H9 (cell line): ENCODE measurements at regions not wholly inside any gene's neighbourhood (a gene's known extent, or its start where the extent isn't known, plus 50 kb on each side); places are given as distances from the start of the nearest gene placed in this dataset.

Experiments used
- DNase-seq: peaks from one replicate; pipeline ENCODE4 v3.0.0-alpha.2; 2017
- H2AFZ ChIP-seq: one replicate; pipeline ENCODE4 v1.6.1; 2013; ENCODE audit warnings: mild to moderate bottlenecking, low read length, control low read depth, moderate library complexity
- H2AK5ac ChIP-seq: 2 replicates; pipeline ENCODE4 v1.6.1; 2013; ENCODE audit warnings: low read length, control low read depth, mixed read lengths; ENCODE audit not compliant: insufficient read length
- H2BK120ac ChIP-seq: one replicate; pipeline ENCODE4 v1.6.1; 2013; ENCODE audit warnings: low read depth, mild to moderate bottlenecking, low read length, control low read depth, inconsistent platforms; ENCODE audit not compliant: poor library complexity, severe bottlenecking
- H2BK12ac ChIP-seq: 2 replicates; pipeline ENCODE4 v1.6.1; 2013; ENCODE audit warnings: low read length, control low read depth, mixed read lengths, low read depth; ENCODE audit not compliant: insufficient read length
- H2BK15ac ChIP-seq: 2 replicates; pipeline ENCODE4 v1.6.1; 2013; ENCODE audit warnings: low read depth, low read length, control low read depth
- H2BK20ac ChIP-seq: one replicate; pipeline ENCODE4 v1.6.1; 2013; ENCODE audit warnings: low read depth, mild to moderate bottlenecking, low read length, control low read depth, inconsistent platforms; ENCODE audit not compliant: poor library complexity, severe bottlenecking
- H2BK5ac ChIP-seq: 2 replicates; pipeline ENCODE4 v1.6.1; 2013; ENCODE audit warnings: low read length, control low read depth, mixed read lengths; ENCODE audit not compliant: insufficient read length
- H3K14ac ChIP-seq: 2 replicates; pipeline ENCODE4 v1.6.1; 2013; ENCODE audit warnings: low read length, control low read depth; ENCODE audit not compliant: insufficient read depth
- H3K18ac ChIP-seq: 2 replicates; pipeline ENCODE4 v1.6.1; 2013; ENCODE audit warnings: low read depth, mild to moderate bottlenecking, mixed read lengths, low read length, control low read depth; ENCODE audit not compliant: insufficient read length
- H3K23ac ChIP-seq: 2 replicates; pipeline ENCODE4 v1.6.1; 2013; ENCODE audit warnings: low read length, control low read depth, mixed read lengths, low read depth; ENCODE audit not compliant: insufficient read length
- H3K23me2 ChIP-seq: 2 replicates; pipeline ENCODE4 v1.6.1; 2013; ENCODE audit warnings: low read depth, mild to moderate bottlenecking, mixed read lengths, low read length, control low read depth; ENCODE audit not compliant: insufficient read length, poor library complexity, severe bottlenecking
- H3K27ac ChIP-seq: 2 replicates; pipeline ENCODE4 v1.5.1; 2013; ENCODE audit warnings: low read length, control low read depth, mixed read lengths, low read depth; ENCODE audit not compliant: insufficient read length
- H3K27me3 ChIP-seq: 2 replicates; pipeline ENCODE4 v1.6.1; 2013; ENCODE audit warnings: low read length, control low read depth, inconsistent platforms; ENCODE audit not compliant: insufficient read depth
- H3K4ac ChIP-seq: 2 replicates; pipeline ENCODE4 v1.6.1; 2013; ENCODE audit warnings: low read depth, mild to moderate bottlenecking, control low read depth, inconsistent platforms, low read length, moderate library complexity
- H3K4me1 ChIP-seq: 2 replicates; pipeline ENCODE4 v1.6.1; 2013; ENCODE audit warnings: low read length, control low read depth, inconsistent platforms; ENCODE audit not compliant: insufficient read depth
- H3K4me2 ChIP-seq: 2 replicates; pipeline ENCODE4 v1.6.1; 2013; ENCODE audit warnings: low read length, control low read depth, mixed read lengths; ENCODE audit not compliant: insufficient read length, insufficient read depth
- H3K56ac ChIP-seq: 2 replicates; pipeline ENCODE4 v1.6.1; 2013; ENCODE audit warnings: low read depth, mild to moderate bottlenecking, mixed read lengths, low read length, control low read depth; ENCODE audit not compliant: insufficient read length
- H3K79me1 ChIP-seq: 2 replicates; pipeline ENCODE4 v1.6.1; 2013; ENCODE audit warnings: low read depth, mild to moderate bottlenecking, moderate library complexity, low read length, control low read depth, inconsistent platforms; ENCODE audit not compliant: insufficient read depth, poor library complexity, severe bottlenecking
- H3K79me2 ChIP-seq: 2 replicates; pipeline ENCODE4 v1.6.1; 2013; ENCODE audit warnings: low read length, control low read depth, inconsistent platforms; ENCODE audit not compliant: insufficient read depth
- H3K9ac ChIP-seq: 2 replicates; pipeline ENCODE4 v1.6.1; 2013; ENCODE audit warnings: low read length, control low read depth, mixed read lengths; ENCODE audit not compliant: insufficient read length; ENCODE audit errors: extremely low read depth
- H3K9me3 ChIP-seq: one replicate; pipeline ENCODE4 v1.6.1; 2013; ENCODE audit warnings: low read depth, low read length, inconsistent platforms; ENCODE audit not compliant: control insufficient read depth
- H3T11ph ChIP-seq: one replicate; pipeline ENCODE4 v1.6.1; 2013; ENCODE audit warnings: mild to moderate bottlenecking, low read length, control low read depth, inconsistent platforms
- H4K20me1 ChIP-seq: one replicate; pipeline ENCODE4 v1.6.1; 2013; ENCODE audit not compliant: control insufficient read depth, insufficient read length, insufficient read depth
- H4K5ac ChIP-seq: 2 replicates; pipeline ENCODE4 v1.6.1; 2013; ENCODE audit warnings: low read depth, mild to moderate bottlenecking, mixed read lengths, low read length, control low read depth; ENCODE audit not compliant: insufficient read length
- H4K8ac ChIP-seq: replicated peaks from 2 replicates; pipeline ENCODE4 v1.6.1; 2013; ENCODE audit warnings: low read length, control low read depth, mixed read lengths, low read depth; ENCODE audit not compliant: insufficient read length
- H4K91ac ChIP-seq: 2 replicates; pipeline ENCODE4 v1.6.1; 2013; ENCODE audit warnings: low read depth, mild to moderate bottlenecking, moderate library complexity, mixed read lengths, low read length, control low read depth; ENCODE audit not compliant: insufficient read length
- H3K27ac Mint-ChIP-seq, 3 experiments: 2 replicates in 2 of 3; 3 replicates in 1 of 3; pipeline ENCODE4 v1.8.0; 2020 to 2021; ENCODE audit warnings: mixed read lengths in 3 of 3, mild to moderate bottlenecking in 1 of 3, moderate library complexity in 1 of 3
- H3K27me3 Mint-ChIP-seq: 2 replicates; pipeline ENCODE4 v1.8.0; 2021; ENCODE audit warnings: low read depth, mild to moderate bottlenecking, moderate library complexity, mixed read lengths
- H3K36me3 Mint-ChIP-seq, 3 experiments: 2 replicates in 2 of 3; 3 replicates in 1 of 3; pipeline ENCODE4 v1.8.0; 2020 to 2021; ENCODE audit warnings: low read depth in 3 of 3, mixed read lengths in 3 of 3; ENCODE audit not compliant: insufficient read depth in 1 of 3
- H3K4me1 Mint-ChIP-seq, 2 experiments: 2 replicates each; pipeline ENCODE4 v1.8.0; 2020; ENCODE audit warnings: mixed read lengths in 2 of 2
- H3K4me3 Mint-ChIP-seq, 2 experiments: 2 replicates in 1 of 2; 3 replicates in 1 of 2; pipeline ENCODE4 v1.8.0; 2020 to 2021; ENCODE audit warnings: mild to moderate bottlenecking in 2 of 2, mixed read lengths in 2 of 2, moderate library complexity in 1 of 2
- H3K9me3 Mint-ChIP-seq, 2 experiments: 2 replicates in 1 of 2; 3 replicates in 1 of 2; pipeline ENCODE4 v1.8.0; 2020; ENCODE audit warnings: mild to moderate bottlenecking in 2 of 2, mixed read lengths in 2 of 2, moderate library complexity in 1 of 2
- CTCF ChIP-seq: fragments of 200-600 bp; sonication (generic); conservative IDR thresholded peaks from 3 replicates; pipeline ENCODE4 v1.8.0; 2021; ENCODE audit warnings: antibody characterized with exemption, mild to moderate bottlenecking

DNA sequence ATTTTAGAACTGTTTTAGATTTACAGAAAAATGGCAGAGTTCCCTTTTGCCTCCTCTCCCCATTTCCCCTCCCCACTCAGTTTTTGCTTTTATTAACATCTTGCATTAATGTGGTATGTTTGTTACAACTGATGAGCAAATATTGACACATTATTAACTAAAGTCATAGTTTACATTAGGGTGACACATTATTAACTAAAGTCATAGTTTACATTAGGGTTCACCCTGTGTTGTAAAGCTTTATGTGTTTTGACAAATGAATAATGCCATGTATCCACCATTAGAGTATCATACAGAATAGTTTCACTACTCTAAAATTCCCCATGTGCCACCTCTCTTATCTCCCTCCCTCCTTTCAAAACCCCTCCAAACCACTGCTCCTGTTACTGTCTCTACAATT, 262.5 kb downstream of the NPR3 start:
- H3T11ph ChIP-seq: no peak overlapping the region
- no peak overlapping the region for H4K5ac ChIP-seq
- Mint-ChIP-seq H3K27me3 (no peaks in the 10 kb centered on the region; the same call in 1 of the 2 replicates), H3K36me3 (peaks cover 0 to 2% (median 0%) of the 10 kb centered on the region in 3 experiments; a peak in 1 of 7 replicates), H3K4me3 (no peak overlapping the region), H3K27ac (no peak overlapping the region), H3K4me1 (peaks cover 10 to 13% of the 10 kb centered on the region in 2 experiments), H3K9me3 (no peaks in the 10 kb centered on the region)
- no peak overlapping the region for H3K14ac ChIP-seq
- no peak overlapping the region for H2AK5ac ChIP-seq
- no peak overlapping the region for H4K8ac ChIP-seq
- no peak overlapping the region for H2BK12ac ChIP-seq
- H2AFZ ChIP-seq: no peak overlapping the region
- no peak overlapping the region for H3K9ac ChIP-seq
- no peaks in the 10 kb centered on the region for H3K9me3 ChIP-seq
- H4K91ac ChIP-seq: no peak overlapping the region
- no peaks in the 10 kb centered on the region for H3K79me1 ChIP-seq
- H3K4ac ChIP-seq: no peak overlapping the region
- no peaks in the 10 kb centered on the region for H3K23me2 ChIP-seq
- no peaks in the 10 kb centered on the region for H3K27me3 ChIP-seq
- H3K56ac ChIP-seq: no peak overlapping the region
- no peak overlapping the region for H3K18ac ChIP-seq
- H3K27ac ChIP-seq: no peak overlapping the region
- no peaks in the 10 kb centered on the region for H4K20me1 ChIP-seq
- no peak for DNase-seq
- H3K4me1 ChIP-seq: peaks cover 4% of the 10 kb centered on the region; the same call in 1 of the 2 replicates
- H2BK5ac ChIP-seq: no peak overlapping the region
- no peak overlapping the region for H3K4me2 ChIP-seq
- H2BK20ac ChIP-seq: no peak overlapping the region
- no peak overlapping the region for H2BK120ac ChIP-seq
- no peak for TF ChIP-seq CTCF
- no peaks in the 10 kb centered on the region for H3K79me2 ChIP-seq
- H2BK15ac ChIP-seq: no peak overlapping the region
- H3K23ac ChIP-seq: no peak overlapping the region
